ENCODE measurements at regions not wholly inside any gene's neighbourhood (a gene's known extent, or its start where the extent isn't known, plus 50 kb on each side); places are given as distances from the start of the nearest gene placed in this dataset.
"Not testable (repeated sequence)": the region's sequence is repeated elsewhere in the genome, so short reads cannot be mapped to it uniquely, and the experiment has no call there.

- H3K4me3 ChIP-seq (replicated peaks in 1 of 2; ENCODE audit: low read depth in 2 of 2, low read length in 2 of 2) = no peak overlapping the region
- DNase-seq (ENCODE audit: low read depth in 2 of 2) = no peak
- no peak for TF ChIP-seq CTCF (IDR thresholded peaks at IDR 0.05; ENCODE audit: low read depth, low read length)
Measured at GRCh38 chr6:112957536-112957916, 610.4 kb downstream of the RFPL4B start.

- not testable (repeated sequence) for DNase-seq (ENCODE audit: low read depth in 2 of 2); H3K4me3 ChIP-seq (replicated peaks in 1 of 2; ENCODE audit: low read depth in 2 of 2, low read length in 2 of 2)
Measured at GRCh38 chr6:112960130-112960529, 613.0 kb downstream of the RFPL4B start.

GRCh38 chr6:112967974-112968373 is 620.8 kb downstream of the RFPL4B start:
- no peak overlapping the region for H3K4me3 ChIP-seq (replicated peaks in 1 of 2; ENCODE audit: low read depth in 2 of 2, low read length in 2 of 2)
- no peak for TF ChIP-seq CTCF (IDR thresholded peaks at IDR 0.05; ENCODE audit: low read depth, low read length)

GRCh38 chr6:112971651-112972050 is 624.5 kb downstream of the RFPL4B start:
- no peak for DNase-seq (ENCODE audit: low read depth in 2 of 2)
- no peak for TF ChIP-seq CTCF (IDR thresholded peaks at IDR 0.05; ENCODE audit: low read depth, low read length)
- H3K4me3 ChIP-seq (replicated peaks in 1 of 2; ENCODE audit: low read depth in 2 of 2, low read length in 2 of 2) = no peak overlapping the region

More at GRCh38 chr6:112967974-112968373, 620.8 kb downstream of the RFPL4B start:
- DNase-seq (ENCODE audit: low read depth in 2 of 2) = no peak

- not testable (repeated sequence) for DNase-seq (ENCODE audit: low read depth in 2 of 2); H3K4me3 ChIP-seq (replicated peaks in 1 of 2; ENCODE audit: low read depth in 2 of 2, low read length in 2 of 2)
Measured at GRCh38 chr6:112974931-112975330, 627.8 kb downstream of the RFPL4B start.

GRCh38 chr6:112976579-112976978 is 629.4 kb downstream of the RFPL4B start:
- DNase-seq (ENCODE audit: low read depth in 2 of 2) = peak in 1 of 2 donors; percentile 17
- not testable (repeated sequence) for H3K4me3 ChIP-seq (replicated peaks in 1 of 2; ENCODE audit: low read depth in 2 of 2, low read length in 2 of 2)

GRCh38 chr6:112979830-112980229 is 632.7 kb downstream of the RFPL4B start:
- peak; percentile 79 to 83 for DNase-seq (ENCODE audit: low read depth in 2 of 2)
- no peak for TF ChIP-seq CTCF (IDR thresholded peaks at IDR 0.05; ENCODE audit: low read depth, low read length)

GRCh38 chr6:112980676-112981075 is 633.5 kb downstream of the RFPL4B start:
- DNase-seq (ENCODE audit: low read depth in 2 of 2) = no peak
- H3K4me3 ChIP-seq (replicated peaks in 1 of 2; ENCODE audit: low read depth in 2 of 2, low read length in 2 of 2) = no peak overlapping the region
- TF ChIP-seq CTCF (IDR thresholded peaks at IDR 0.05; ENCODE audit: low read depth, low read length) = no peak

More at GRCh38 chr6:112979830-112980229, 632.7 kb downstream of the RFPL4B start:
- no peak overlapping the region for H3K4me3 ChIP-seq (replicated peaks in 1 of 2; ENCODE audit: low read depth in 2 of 2, low read length in 2 of 2)

Data from cardiac fibroblast (primary cell).